Peyer's patch (tissue), 4 donors: ENCODE measurements at regions not wholly inside any gene's neighbourhood (a gene's known extent, or its start where the extent isn't known, plus 50 kb on each side); places are given as distances from the start of the nearest gene placed in this dataset.

ENCODE experiments used
- CTCF ChIP-seq, 6 experiments: fragments of 450-650 bp in 4 of 6; fragments of 200-600 bp in 2 of 6; sonication (generic) in 1 of 6; IDR thresholded peaks; one replicate each; pipeline ENCODE4 v1.5.1; 2017 to 2019; ENCODE audit warnings: antibody characterized with exemption in 6 of 6, mild to moderate bottlenecking in 3 of 6, moderate library complexity in 1 of 6
- POLR2A ChIP-seq, 2 donors: fragments of 450-650 bp; IDR thresholded peaks; one replicate each; pipeline ENCODE4 v1.5.1; 2017; ENCODE audit warnings: antibody characterized with exemption in 2 of 2, mild to moderate bottlenecking in 2 of 2, moderate library complexity in 2 of 2

GRCh38 chr14:100384819-100385813 lies 62.0 kb downstream of the SLC25A47 start:
- no peak for TF ChIP-seq POLR2A (IDR thresholded peaks at IDR 0.05)
- peak in 5 of 6 experiments; percentile 32 to 82 (median 79) for TF ChIP-seq CTCF (IDR thresholded peaks at IDR 0.05)
